CD8-positive, alpha-beta memory T cell (primary cell): ENCODE measurements at regions not wholly inside any gene's neighbourhood (a gene's known extent, or its start where the extent isn't known, plus 50 kb on each side); places are given as distances from the start of the nearest gene placed in this dataset.

Source experiments
- CTCF ChIA-PET: fragments of 350-600 bp; sonication (Branson Sonifier 250); formaldehyde crosslinking; loops from one replicate; lab custom pipeline; 2021; ENCODE audit warnings: antibody characterized with exemption; lab: Charles Lee
- POLR2A ChIA-PET: fragments of 350-600 bp; sonication (Branson Sonifier 250); formaldehyde crosslinking; loops from one replicate; lab custom pipeline; 2021; ENCODE audit warnings: antibody characterized with exemption; lab: Charles Lee
- DNase-seq, 5 donors: peaks; one replicate each; pipeline versions ENCODE4 v3.0.0 to v3.0.0-alpha.2; 2020 to 2022; ENCODE audit warnings: mixed read lengths in 1 of 5
- H3K27ac ChIP-seq: one replicate; pipeline ENCODE4 v1.7.0; 2013; ENCODE audit warnings: low read depth, mild to moderate bottlenecking, low read length, moderate library complexity
- H3K27me3 ChIP-seq: 2 replicates; pipeline ENCODE4 v1.7.0; 2013; ENCODE audit warnings: low read length, mild to moderate bottlenecking; ENCODE audit not compliant: insufficient read depth, poor library complexity, severe bottlenecking
- H3K36me3 ChIP-seq: 2 replicates; pipeline ENCODE4 v1.7.0; 2013; ENCODE audit warnings: mild to moderate bottlenecking, low read length, moderate library complexity; ENCODE audit not compliant: insufficient read depth
- H3K4me1 ChIP-seq: 2 replicates; pipeline ENCODE4 v1.7.0; 2013; ENCODE audit warnings: mild to moderate bottlenecking, low read length, moderate library complexity; ENCODE audit not compliant: insufficient read depth
- H3K4me3 ChIP-seq: 2 replicates; pipeline ENCODE4 v1.7.0; 2013; ENCODE audit warnings: mild to moderate bottlenecking, low read length
- H3K9me3 ChIP-seq: 2 replicates; pipeline ENCODE4 v1.7.0; 2013; ENCODE audit warnings: mild to moderate bottlenecking, low read length
- H3K27ac Mint-ChIP-seq, 8 donors: one replicate each; pipeline ENCODE4 v1.8.0; 2020 to 2021; ENCODE audit warnings: mixed read lengths in 8 of 8, mild to moderate bottlenecking in 6 of 8, inconsistent platforms in 3 of 8, moderate library complexity in 3 of 8
- H3K27me3 Mint-ChIP-seq, 2 donors: one replicate each; pipeline ENCODE4 v1.8.0; 2020 to 2021; ENCODE audit warnings: mixed read lengths in 2 of 2, mild to moderate bottlenecking in 1 of 2, moderate library complexity in 1 of 2
- H3K36me3 Mint-ChIP-seq, 3 donors: one replicate each; pipeline ENCODE4 v1.8.0; 2020 to 2021; ENCODE audit warnings: mixed read lengths in 3 of 3, inconsistent platforms in 1 of 3, mild to moderate bottlenecking in 1 of 3
- H3K4me1 Mint-ChIP-seq, 3 donors: one replicate each; pipeline ENCODE4 v1.8.0; 2020 to 2021; ENCODE audit warnings: mixed read lengths in 3 of 3, inconsistent platforms in 1 of 3, mild to moderate bottlenecking in 1 of 3
- H3K4me3 Mint-ChIP-seq, 7 donors: one replicate each; pipeline ENCODE4 v1.8.0; 2020 to 2021; ENCODE audit warnings: mixed read lengths in 7 of 7, mild to moderate bottlenecking in 6 of 7, moderate library complexity in 4 of 7, inconsistent platforms in 2 of 7
- H3K9me3 Mint-ChIP-seq, 5 donors: one replicate each; pipeline ENCODE4 v1.8.0; 2020 to 2022; ENCODE audit warnings: mixed read lengths in 5 of 5, mild to moderate bottlenecking in 3 of 5, moderate library complexity in 2 of 5, inconsistent platforms in 1 of 5

- no peak overlapping the region for H3K4me3 ChIP-seq
- H3K9me3 ChIP-seq = no peaks in the 10 kb centered on the region
- Mint-ChIP-seq H3K4me3 (no peak overlapping the region), H3K27me3 (peaks cover 0 to 5% of the 10 kb centered on the region in 2 donors), H3K4me1 (no peaks in the 10 kb centered on the region), H3K36me3 (no peaks in the 10 kb centered on the region), H3K27ac (no peak overlapping the region), H3K9me3 (peaks cover 0 to 2% (median 0%) of the 10 kb centered on the region in 5 donors)
- CTCF ChIA-PET = no interaction called here
- no peaks in the 10 kb centered on the region for H3K27me3 ChIP-seq
- no peaks in the 10 kb centered on the region for H3K4me1 ChIP-seq
- no peak for DNase-seq
- H3K27ac ChIP-seq = no peak overlapping the region
- POLR2A ChIA-PET = no interaction called here
- no peaks in the 10 kb centered on the region for H3K36me3 ChIP-seq
Observed at GRCh38 chr3:18937574-18937973, 210.7 kb upstream of the KCNH8 start.

- CTCF ChIA-PET = no interaction called here
- H3K4me1 Mint-ChIP-seq = no peaks in the 10 kb centered on the region
- H3K9me3 Mint-ChIP-seq = peaks cover 0 to 8% (median 4%) of the 10 kb centered on the region in 5 donors
Observed at GRCh38 chr3:18919158-18919557, 229.2 kb upstream of the KCNH8 start.

GRCh38 chr3:18917923-18918322, 230.4 kb upstream of the KCNH8 start:
- H3K4me1 Mint-ChIP-seq = no peaks in the 10 kb centered on the region
- ChIA-PET POLR2A (no interaction called here), CTCF (no interaction called here)
- Histone ChIP-seq H3K9me3 (no peaks in the 10 kb centered on the region), H3K4me1 (no peaks in the 10 kb centered on the region), H3K4me3 (no peak overlapping the region), H3K27me3 (no peaks in the 10 kb centered on the region), H3K36me3 (no peaks in the 10 kb centered on the region), H3K27ac (no peak overlapping the region)
- H3K27ac Mint-ChIP-seq = no peak overlapping the region
- H3K9me3 Mint-ChIP-seq = peaks cover 0 to 4% (median 2%) of the 10 kb centered on the region in 5 donors
- no peak for DNase-seq
- no peak overlapping the region for H3K4me3 Mint-ChIP-seq
- H3K36me3 Mint-ChIP-seq = no peaks in the 10 kb centered on the region
- peaks cover 3 to 17% of the 10 kb centered on the region in 2 donors for H3K27me3 Mint-ChIP-seq

More at GRCh38 chr3:18919158-18919557, 229.2 kb upstream of the KCNH8 start:
- DNase-seq = no peak
- Mint-ChIP-seq H3K27me3 (peaks cover 3 to 17% of the 10 kb centered on the region in 2 donors), H3K4me3 (no peak overlapping the region), H3K36me3 (no peaks in the 10 kb centered on the region), H3K27ac (no peak overlapping the region)
- H3K36me3 ChIP-seq = no peaks in the 10 kb centered on the region
- no peaks in the 10 kb centered on the region for H3K9me3 ChIP-seq
- no peak overlapping the region for H3K4me3 ChIP-seq
- POLR2A ChIA-PET = no interaction called here
- no peaks in the 10 kb centered on the region for H3K4me1 ChIP-seq
- no peaks in the 10 kb centered on the region for H3K27me3 ChIP-seq
- H3K27ac ChIP-seq = no peak overlapping the region

- no peaks in the 10 kb centered on the region for H3K9me3 ChIP-seq
- DNase-seq = no peak
- no peak overlapping the region for H3K4me3 ChIP-seq
- H3K36me3 ChIP-seq = no peaks in the 10 kb centered on the region
- Mint-ChIP-seq H3K4me3 (no peak overlapping the region), H3K27ac (no peak overlapping the region), H3K36me3 (no peaks in the 10 kb centered on the region), H3K4me1 (no peaks in the 10 kb centered on the region), H3K27me3 (no peaks in the 10 kb centered on the region), H3K9me3 (no peaks in the 10 kb centered on the region)
- ChIA-PET CTCF (no interaction called here), POLR2A (no interaction called here)
- H3K4me1 ChIP-seq = peaks cover 4% of the 10 kb centered on the region
- no peak overlapping the region for H3K27ac ChIP-seq
- no peaks in the 10 kb centered on the region for H3K27me3 ChIP-seq
Observed at GRCh38 chr3:18902081-18902793, 246.1 kb upstream of the KCNH8 start.

- Histone ChIP-seq H3K36me3 (no peaks in the 10 kb centered on the region), H3K4me1 (peaks cover 4% of the 10 kb centered on the region), H3K4me3 (no peak overlapping the region), H3K9me3 (no peaks in the 10 kb centered on the region), H3K27ac (no peak overlapping the region), H3K27me3 (no peaks in the 10 kb centered on the region)
- Mint-ChIP-seq H3K27ac (peak overlapping the region in 1 of 8 donors; percentile 7), H3K4me1 (no peaks in the 10 kb centered on the region), H3K9me3 (no peaks in the 10 kb centered on the region), H3K4me3 (no peak overlapping the region), H3K27me3 (no peaks in the 10 kb centered on the region), H3K36me3 (no peaks in the 10 kb centered on the region)
- POLR2A ChIA-PET = no interaction called here
- CTCF ChIA-PET = no interaction called here
- DNase-seq = no peak
Observed at GRCh38 chr3:18901571-18901970, 246.7 kb upstream of the KCNH8 start.

GRCh38 chr3:18900994-18901393, 247.3 kb upstream of the KCNH8 start:
- ChIA-PET CTCF (no interaction called here), POLR2A (no interaction called here)
- Mint-ChIP-seq H3K9me3 (no peaks in the 10 kb centered on the region), H3K27ac (no peak overlapping the region), H3K4me1 (no peaks in the 10 kb centered on the region), H3K36me3 (no peaks in the 10 kb centered on the region), H3K27me3 (peaks cover 0 to 5% of the 10 kb centered on the region in 2 donors), H3K4me3 (no peak overlapping the region)
- Histone ChIP-seq H3K4me3 (no peak overlapping the region), H3K27ac (no peak overlapping the region), H3K9me3 (no peaks in the 10 kb centered on the region), H3K36me3 (no peaks in the 10 kb centered on the region), H3K4me1 (peaks cover 4% of the 10 kb centered on the region), H3K27me3 (no peaks in the 10 kb centered on the region)
- DNase-seq = no peak

GRCh38 chr3:18898911-18899310, 249.4 kb upstream of the KCNH8 start:
- Mint-ChIP-seq H3K36me3 (no peaks in the 10 kb centered on the region), H3K27me3 (peaks cover 0 to 14% of the 10 kb centered on the region in 2 donors), H3K4me1 (no peaks in the 10 kb centered on the region), H3K9me3 (no peaks in the 10 kb centered on the region), H3K4me3 (no peak overlapping the region), H3K27ac (no peak overlapping the region)
- H3K4me1 ChIP-seq = peaks cover 4% of the 10 kb centered on the region
- ChIA-PET CTCF (no interaction called here), POLR2A (no interaction called here)
- no peak for DNase-seq
- no peaks in the 10 kb centered on the region for H3K27me3 ChIP-seq
- H3K9me3 ChIP-seq = no peaks in the 10 kb centered on the region
- no peaks in the 10 kb centered on the region for H3K36me3 ChIP-seq
- H3K27ac ChIP-seq = no peak overlapping the region
- H3K4me3 ChIP-seq = no peak overlapping the region

GRCh38 chr3:18892756-18893155, 255.6 kb upstream of the KCNH8 start:
- no peaks in the 10 kb centered on the region for H3K9me3 ChIP-seq
- H3K27ac Mint-ChIP-seq = no peak overlapping the region
- no peaks in the 10 kb centered on the region for H3K4me1 ChIP-seq
- H3K36me3 Mint-ChIP-seq = no peaks in the 10 kb centered on the region
- no peaks in the 10 kb centered on the region for H3K27me3 ChIP-seq
- peaks cover 12 to 30% of the 10 kb centered on the region in 2 donors for H3K27me3 Mint-ChIP-seq
- H3K4me3 ChIP-seq = no peak overlapping the region
- DNase-seq = no peak
- H3K36me3 ChIP-seq = no peaks in the 10 kb centered on the region
- POLR2A ChIA-PET = no interaction called here
- no peak overlapping the region for H3K4me3 Mint-ChIP-seq
- CTCF ChIA-PET = no interaction called here
- no peaks in the 10 kb centered on the region for H3K9me3 Mint-ChIP-seq
- H3K4me1 Mint-ChIP-seq = peaks cover 8 to 12% (median 11%) of the 10 kb centered on the region in 3 donors
- no peak overlapping the region for H3K27ac ChIP-seq
